Ishikawa (cell line): ENCODE measurements at regions not wholly inside any gene's neighbourhood (a gene's known extent, or its start where the extent isn't known, plus 50 kb on each side); places are given as distances from the start of the nearest gene placed in this dataset.

Source experiments
- CEBPB ChIP-seq: IDR thresholded peaks from 2 replicates; pipeline ENCODE4 v1.6.1; 2012
- CREB1 ChIP-seq: IDR thresholded peaks from 2 replicates; pipeline ENCODE4 v1.6.1; 2012; ENCODE audit warnings: low read depth
- EP300 ChIP-seq: IDR thresholded peaks from 2 replicates; pipeline ENCODE4 v1.6.1; 2012; ENCODE audit warnings: borderline replicate concordance
- FOXM1 ChIP-seq: IDR thresholded peaks from 2 replicates; pipeline ENCODE4 v1.6.1; 2012; ENCODE audit warnings: low read depth, borderline replicate concordance
- MAX ChIP-seq: IDR thresholded peaks from 2 replicates; pipeline ENCODE4 v1.6.1; 2012
- REST ChIP-seq: IDR thresholded peaks from 2 replicates; pipeline ENCODE4 v1.6.1; 2012; ENCODE audit warnings: low read depth, mild to moderate bottlenecking
- TAF1 ChIP-seq: IDR thresholded peaks from 2 replicates; pipeline ENCODE4 v1.6.1; 2012; ENCODE audit warnings: low read depth, mild to moderate bottlenecking
- TCF12 ChIP-seq: IDR thresholded peaks from 2 replicates; pipeline ENCODE4 v1.6.1; 2012; ENCODE audit warnings: low read depth
- TEAD4 ChIP-seq: IDR thresholded peaks from 2 replicates; pipeline ENCODE4 v1.6.1; 2012
- USF1 ChIP-seq: IDR thresholded peaks from 2 replicates; pipeline ENCODE4 v1.6.1; 2012
- YY1 ChIP-seq: IDR thresholded peaks from 2 replicates; pipeline ENCODE4 v1.6.1; 2012; ENCODE audit warnings: low read depth

- TF ChIP-seq EP300 (no peak), CEBPB (no peak), REST (no peak), CREB1 (no peak), USF1 (no peak), TEAD4 (no peak), TCF12 (no peak), TAF1 (no peak), FOXM1 (no peak), MAX (no peak), YY1 (no peak)
Observed at GRCh38 chr14:59009967-59010366, 178.5 kb upstream of the DAAM1 start.
